Fibroblast of lung (primary cell): ENCODE measurements at regions not wholly inside any gene's neighbourhood (a gene's known extent, or its start where the extent isn't known, plus 50 kb on each side); places are given as distances from the start of the nearest gene placed in this dataset.

ENCODE experiments used
- EZH2 ChIP-seq: IDR thresholded peaks from 2 replicates; pipeline ENCODE4 v1.5.1; 2012; ENCODE audit warnings: low read length, control low read depth, mild to moderate bottlenecking; ENCODE audit errors: missing control alignments
- TF ChIP-seq, protein P1 (sequence below), 2 donors: IDR thresholded peaks in 1 of 2; conservative IDR thresholded peaks in 1 of 2; 1 replicate in 1 of 2; 2 replicates in 1 of 2; pipeline ENCODE4 v1.5.1; 2011 to 2012; ENCODE audit warnings: low read length in 2 of 2, control low read depth in 1 of 2, inconsistent platforms in 1 of 2, low read depth in 1 of 2, mild to moderate bottlenecking in 1 of 2

DNA sequence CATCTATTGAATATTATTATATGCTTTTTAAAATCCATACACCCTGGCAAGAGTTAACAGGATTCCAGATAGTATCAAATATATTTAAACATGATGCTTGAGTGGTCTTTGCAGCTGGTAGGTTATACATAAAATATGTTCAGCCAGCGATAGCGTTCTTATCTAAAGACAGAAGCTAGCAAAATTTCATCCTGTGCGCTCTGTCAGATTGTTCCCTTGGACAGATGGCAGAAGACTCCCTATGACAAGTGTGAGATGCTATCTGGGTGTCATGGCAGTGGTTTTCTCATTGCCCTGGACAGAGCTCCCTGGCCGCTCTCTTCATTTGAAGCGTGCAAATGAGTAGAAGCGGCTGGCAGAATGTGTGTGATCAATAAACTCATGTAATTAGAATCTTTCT is 175.2 kb upstream of the SOX14 start:
- TF ChIP-seq, protein P1, sequence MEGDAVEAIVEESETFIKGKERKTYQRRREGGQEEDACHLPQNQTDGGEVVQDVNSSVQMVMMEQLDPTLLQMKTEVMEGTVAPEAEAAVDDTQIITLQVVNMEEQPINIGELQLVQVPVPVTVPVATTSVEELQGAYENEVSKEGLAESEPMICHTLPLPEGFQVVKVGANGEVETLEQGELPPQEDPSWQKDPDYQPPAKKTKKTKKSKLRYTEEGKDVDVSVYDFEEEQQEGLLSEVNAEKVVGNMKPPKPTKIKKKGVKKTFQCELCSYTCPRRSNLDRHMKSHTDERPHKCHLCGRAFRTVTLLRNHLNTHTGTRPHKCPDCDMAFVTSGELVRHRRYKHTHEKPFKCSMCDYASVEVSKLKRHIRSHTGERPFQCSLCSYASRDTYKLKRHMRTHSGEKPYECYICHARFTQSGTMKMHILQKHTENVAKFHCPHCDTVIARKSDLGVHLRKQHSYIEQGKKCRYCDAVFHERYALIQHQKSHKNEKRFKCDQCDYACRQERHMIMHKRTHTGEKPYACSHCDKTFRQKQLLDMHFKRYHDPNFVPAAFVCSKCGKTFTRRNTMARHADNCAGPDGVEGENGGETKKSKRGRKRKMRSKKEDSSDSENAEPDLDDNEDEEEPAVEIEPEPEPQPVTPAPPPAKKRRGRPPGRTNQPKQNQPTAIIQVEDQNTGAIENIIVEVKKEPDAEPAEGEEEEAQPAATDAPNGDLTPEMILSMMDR (conservative IDR thresholded peaks at IDR 0.05 in 1 of 2, IDR thresholded peaks at IDR 0.05 in 1 of 2; ENCODE audit: low read depth in 1 of 2, low read length in 2 of 2): no peak
- TF ChIP-seq EZH2: no peak
